ENCODE measurements at regions not wholly inside any gene's neighbourhood (a gene's known extent, or its start where the extent isn't known, plus 50 kb on each side); places are given as distances from the start of the nearest gene placed in this dataset.

GRCh38 chr9:86721843-86722705 is 225.2 kb downstream of the GAS1 start:
- Mint-ChIP-seq H3K36me3 (ENCODE audit: low read depth) (no peaks in the 10 kb centered on the region), H3K4me1 (peaks cover 30% of the 10 kb centered on the region), H3K4me3 (no peak overlapping the region), H3K9me3 (no peaks in the 10 kb centered on the region), H3K27ac (peak overlapping the region; percentile 43), H3K27me3 (ENCODE audit: low read depth, poor library complexity) (peaks cover 11% of the 10 kb centered on the region)
- no peak for DNase-seq
- TF ChIP-seq CTCF (IDR thresholded peaks at IDR 0.05) = no peak

GRCh38 chr9:86721226-86721781 is 226.0 kb downstream of the GAS1 start:
- Mint-ChIP-seq H3K9me3 (no peaks in the 10 kb centered on the region), H3K27ac (no peak overlapping the region), H3K36me3 (ENCODE audit: low read depth) (no peaks in the 10 kb centered on the region), H3K27me3 (ENCODE audit: low read depth, poor library complexity) (peaks cover 11% of the 10 kb centered on the region), H3K4me3 (no peak overlapping the region), H3K4me1 (peaks cover 30% of the 10 kb centered on the region)
- DNase-seq = no peak
- no peak for TF ChIP-seq CTCF (IDR thresholded peaks at IDR 0.05)

- H3K4me1 Mint-ChIP-seq = peaks cover 30% of the 10 kb centered on the region
- H3K27me3 Mint-ChIP-seq (ENCODE audit: low read depth, poor library complexity) = peaks cover 10% of the 10 kb centered on the region
- no peak for DNase-seq
- TF ChIP-seq CTCF (IDR thresholded peaks at IDR 0.05) = no peak
- H3K27ac Mint-ChIP-seq = no peak overlapping the region
- no peaks in the 10 kb centered on the region for H3K36me3 Mint-ChIP-seq (ENCODE audit: low read depth)
- H3K4me3 Mint-ChIP-seq = no peak overlapping the region
- H3K9me3 Mint-ChIP-seq = no peaks in the 10 kb centered on the region
Observed at GRCh38 chr9:86720639-86721225, 226.6 kb downstream of the GAS1 start.

GRCh38 chr9:86718388-86719049 is 228.8 kb downstream of the GAS1 start:
- TF ChIP-seq CTCF (IDR thresholded peaks at IDR 0.05) = no peak
- peaks cover 5% of the 10 kb centered on the region for H3K27me3 Mint-ChIP-seq (ENCODE audit: low read depth, poor library complexity)
- no peak for DNase-seq
- H3K4me1 Mint-ChIP-seq = peaks cover 29% of the 10 kb centered on the region
- no peaks in the 10 kb centered on the region for H3K9me3 Mint-ChIP-seq
- no peak overlapping the region for H3K4me3 Mint-ChIP-seq
- H3K27ac Mint-ChIP-seq = no peak overlapping the region
- H3K36me3 Mint-ChIP-seq (ENCODE audit: low read depth) = no peaks in the 10 kb centered on the region

GRCh38 chr9:86716326-86716922 is 230.9 kb downstream of the GAS1 start:
- Mint-ChIP-seq H3K36me3 (ENCODE audit: low read depth) (no peaks in the 10 kb centered on the region), H3K27ac (peak overlapping the region; percentile 57), H3K27me3 (ENCODE audit: low read depth, poor library complexity) (peaks cover 5% of the 10 kb centered on the region), H3K4me3 (no peak overlapping the region), H3K9me3 (no peaks in the 10 kb centered on the region), H3K4me1 (peaks cover 8% of the 10 kb centered on the region)
- DNase-seq = no peak
- TF ChIP-seq CTCF (IDR thresholded peaks at IDR 0.05) = no peak

All from nephron progenitor cell (in vitro differentiated cells).